ENCODE measurements at regions not wholly inside any gene's neighbourhood (a gene's known extent, or its start where the extent isn't known, plus 50 kb on each side); places are given as distances from the start of the nearest gene placed in this dataset.

DNA sequence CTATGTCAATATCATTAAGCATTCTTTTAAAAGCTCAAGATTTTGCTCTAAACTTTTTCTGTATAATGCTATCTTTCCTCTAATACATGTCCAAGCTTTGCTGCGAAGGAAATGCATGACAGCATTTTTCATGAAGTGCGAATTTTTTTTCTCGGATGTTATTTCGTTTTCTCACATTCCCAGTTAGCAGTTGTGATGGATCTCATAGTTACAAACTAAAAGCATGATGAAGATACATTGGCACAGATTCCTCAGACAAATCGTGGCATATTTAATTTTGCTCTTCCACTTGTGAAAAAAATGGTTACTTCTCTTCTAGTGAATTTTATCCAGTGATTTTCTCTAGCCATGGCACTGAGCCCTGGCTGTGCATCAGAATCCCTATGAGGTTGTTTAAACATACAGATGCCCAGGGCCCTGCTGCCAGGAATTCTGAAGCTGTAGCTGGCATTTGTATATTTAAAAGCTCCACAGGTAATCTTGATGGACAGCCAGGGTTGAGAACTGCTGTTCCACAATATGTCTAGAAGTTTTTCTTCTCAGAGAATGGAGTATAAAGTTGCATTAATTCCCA is 299.8 kb upstream of the NEBL start:
- DNase-seq = no peak

DNA sequence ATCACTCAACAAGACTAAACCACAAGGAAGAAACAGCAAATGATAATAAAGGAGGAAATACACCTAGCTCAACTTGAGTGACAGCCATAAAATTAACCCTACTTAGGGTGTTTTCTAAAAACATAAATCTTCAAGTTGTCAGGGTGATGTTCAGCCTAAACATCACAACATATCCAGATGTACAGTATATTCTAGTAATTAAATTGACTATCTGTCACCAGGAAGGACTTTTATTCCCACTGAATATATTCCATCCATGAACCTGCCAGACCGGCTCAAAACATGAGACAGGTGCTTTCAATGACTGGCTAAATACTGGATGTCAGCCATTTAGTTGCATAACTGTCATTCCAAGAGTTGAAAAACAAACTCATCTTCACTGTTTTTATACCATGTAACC is 298.1 kb upstream of the NEBL start:
- no peak for DNase-seq

DNA sequence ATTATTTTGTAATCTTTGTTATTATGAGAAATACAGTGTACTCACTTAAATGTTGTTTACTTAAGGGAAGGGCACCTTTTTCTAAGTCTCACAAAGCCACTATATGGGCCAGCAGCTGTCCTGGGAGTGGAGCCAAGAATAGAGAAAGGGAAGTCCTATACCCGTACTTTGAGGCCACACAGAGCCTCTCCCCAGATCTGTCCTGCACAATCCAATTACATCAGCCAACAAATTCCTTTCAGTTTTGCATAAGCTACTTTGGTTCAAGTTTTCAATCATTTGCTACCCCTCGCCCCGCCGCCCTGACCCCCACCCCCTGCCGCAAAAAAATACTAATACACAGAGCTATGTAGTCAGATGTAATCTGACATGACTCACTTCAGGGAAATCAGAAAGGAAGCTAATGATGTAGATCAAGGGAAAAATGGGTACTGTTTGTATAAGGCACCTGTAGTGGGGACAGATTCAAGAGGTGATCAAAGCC is 297.4 kb upstream of the NEBL start:
- no peak for DNase-seq

DNA sequence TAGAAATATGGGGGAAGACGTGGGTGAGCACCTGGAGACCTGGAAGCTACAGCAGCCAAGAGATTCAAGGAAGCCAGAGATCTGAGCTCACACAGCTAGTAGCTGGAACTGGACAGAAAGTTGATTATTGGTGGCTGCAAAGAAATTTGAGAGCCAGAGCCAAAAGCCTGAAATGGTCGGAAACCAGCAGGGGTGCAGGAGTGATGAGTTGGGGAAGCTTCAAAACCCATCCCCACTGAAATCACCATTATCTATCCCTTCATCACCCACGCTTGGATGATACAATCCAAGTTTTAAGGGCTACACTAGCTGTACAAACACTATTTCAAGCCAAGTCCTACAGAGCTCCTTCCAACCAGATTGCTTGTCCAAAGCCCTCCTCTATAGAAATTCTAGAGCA is 296.1 kb upstream of the NEBL start:
- DNase-seq = no peak

DNA sequence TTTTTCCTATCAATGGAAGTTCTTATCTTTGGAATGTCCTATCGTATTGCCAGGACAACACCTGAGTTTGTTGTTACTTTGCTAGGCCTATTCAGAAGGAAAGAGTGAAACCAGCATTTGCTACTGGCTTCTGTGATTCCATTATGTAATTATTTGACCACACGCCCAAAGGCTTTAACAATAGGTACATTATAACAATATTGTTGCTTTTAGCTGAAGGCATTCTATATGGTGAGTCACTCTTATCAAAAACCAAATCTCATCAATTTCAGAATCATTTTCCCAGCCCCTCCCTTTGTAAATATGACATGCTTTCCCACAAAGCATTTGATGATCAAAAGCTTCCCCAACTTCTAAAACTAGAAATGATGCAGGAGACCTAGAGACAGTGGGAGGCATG is 294.4 kb upstream of the NEBL start:
- no peak for DNase-seq

DNA sequence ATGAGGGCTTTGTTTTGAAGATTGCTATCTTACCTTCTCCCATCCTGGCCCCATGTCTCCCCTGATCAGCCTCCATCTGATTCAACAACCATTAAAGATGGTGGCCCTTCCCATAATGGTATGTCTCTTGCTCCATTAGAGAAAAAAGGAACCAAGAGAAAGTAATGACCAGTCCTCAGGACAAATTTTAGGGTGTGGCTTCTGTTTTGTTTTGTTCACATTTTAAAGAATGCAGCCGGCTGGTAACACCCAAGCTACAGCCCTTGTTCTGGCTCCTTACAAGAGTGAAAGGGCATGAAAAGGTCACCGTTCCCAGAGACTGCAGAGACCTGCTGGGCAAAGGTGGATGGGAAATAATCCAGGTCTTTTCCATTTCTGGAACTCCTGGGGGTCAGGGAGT is 287.9 kb upstream of the NEBL start:
- DNase-seq = no peak

DNA sequence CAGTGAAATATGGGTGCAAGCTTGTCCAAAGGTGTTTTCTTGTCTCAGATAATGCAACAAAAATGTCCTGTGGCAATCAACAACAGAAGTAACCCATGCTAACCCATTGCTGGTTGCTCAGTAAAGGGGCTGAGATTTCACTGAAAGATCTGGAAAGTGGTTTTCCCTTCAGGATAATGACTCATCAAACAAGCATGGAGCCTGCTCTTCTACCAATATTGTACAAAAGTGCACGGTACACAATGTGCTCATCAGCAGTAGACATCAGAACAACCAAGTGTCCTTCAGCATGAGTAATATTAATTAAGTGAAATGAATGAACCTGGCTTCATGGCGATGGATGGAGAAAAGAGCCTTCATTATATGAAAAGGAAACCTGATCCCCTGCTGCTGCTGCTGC is 287.1 kb upstream of the NEBL start:
- no peak for DNase-seq

DNA sequence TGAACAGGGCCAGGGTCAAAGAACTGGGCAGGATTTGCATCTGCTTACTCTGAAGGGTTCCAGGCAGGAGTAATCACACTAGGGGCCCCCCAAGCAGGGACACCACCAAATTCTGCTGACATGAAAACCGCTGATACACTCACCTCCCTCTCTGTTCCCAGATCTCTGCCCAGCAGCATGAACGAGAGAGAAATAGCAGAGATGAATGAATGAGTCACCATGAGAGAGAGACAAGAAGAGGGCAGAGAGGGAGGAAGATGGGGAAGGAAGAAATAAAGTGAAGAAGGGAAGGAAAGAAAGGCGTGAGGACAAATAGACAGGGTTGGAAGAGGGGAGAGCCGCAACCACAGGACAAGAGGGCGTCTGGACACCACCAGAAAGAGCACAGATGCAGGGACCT is 285.9 kb upstream of the NEBL start:
- no peak for DNase-seq

DNA sequence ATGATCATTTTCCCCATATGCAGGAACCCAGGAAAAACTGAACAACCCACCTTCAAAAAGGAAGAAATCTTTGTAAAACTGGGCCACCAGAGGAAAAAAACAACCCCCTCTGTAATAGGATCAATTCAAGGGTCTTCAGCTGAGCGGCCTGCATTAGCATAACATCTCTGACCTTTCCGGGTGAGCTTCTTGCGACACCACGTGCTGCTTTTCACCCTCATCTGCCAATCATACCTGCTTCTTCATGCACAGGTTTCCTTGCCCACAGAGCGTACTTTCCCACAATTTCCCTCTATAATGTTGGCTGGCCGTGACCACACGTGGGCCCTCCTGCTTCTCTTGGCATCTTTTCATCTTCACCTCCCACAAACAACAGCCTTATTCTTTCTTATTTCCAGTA is 284.3 kb upstream of the NEBL start:
- no peak for DNase-seq

DNA sequence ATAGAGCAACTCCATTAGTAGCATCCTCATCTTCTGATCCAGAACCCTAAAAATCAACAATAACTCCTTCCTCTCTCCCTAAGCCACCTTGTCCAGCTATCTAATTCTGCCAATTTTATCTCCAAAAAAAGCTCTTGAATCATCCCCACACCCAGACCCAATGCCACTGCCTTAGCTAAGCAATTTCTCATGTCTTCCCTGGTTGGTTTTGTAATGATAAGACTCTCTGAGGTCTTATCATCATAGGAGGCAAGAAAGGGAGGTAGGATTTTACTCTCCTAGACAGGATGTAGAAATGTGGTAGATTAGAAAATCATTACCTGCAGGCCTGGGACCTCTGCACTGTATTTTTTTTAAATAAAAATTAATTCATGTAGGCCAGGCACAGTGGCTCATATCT is 283.5 kb upstream of the NEBL start:
- no peak for DNase-seq

DNA sequence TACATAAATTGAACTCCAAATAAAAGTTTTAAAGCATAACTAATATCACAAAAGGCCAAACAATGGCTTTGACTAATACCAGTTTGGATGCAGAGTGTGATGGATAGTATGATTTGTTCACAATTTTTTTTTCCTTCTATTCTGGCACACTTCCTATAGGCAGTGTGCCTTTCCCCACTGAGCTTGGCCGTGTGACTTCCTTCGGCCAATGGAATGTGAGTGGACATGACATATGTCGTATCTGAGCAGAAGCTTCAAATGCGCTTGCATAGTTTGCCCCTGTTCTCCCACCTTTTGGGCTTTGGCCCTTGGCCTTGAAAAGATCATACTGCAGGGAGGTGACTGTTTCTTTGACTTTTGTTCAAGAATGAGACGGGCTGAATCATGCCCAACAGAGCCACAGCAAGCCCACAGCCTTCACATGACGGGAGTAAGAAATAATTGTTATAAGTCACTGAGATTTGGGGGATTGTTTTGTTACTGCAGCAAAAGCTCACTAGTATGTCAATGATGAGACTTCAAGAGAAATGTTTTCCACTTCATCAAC is 279.9 kb upstream of the NEBL start:
- no peak for DNase-seq

DNA sequence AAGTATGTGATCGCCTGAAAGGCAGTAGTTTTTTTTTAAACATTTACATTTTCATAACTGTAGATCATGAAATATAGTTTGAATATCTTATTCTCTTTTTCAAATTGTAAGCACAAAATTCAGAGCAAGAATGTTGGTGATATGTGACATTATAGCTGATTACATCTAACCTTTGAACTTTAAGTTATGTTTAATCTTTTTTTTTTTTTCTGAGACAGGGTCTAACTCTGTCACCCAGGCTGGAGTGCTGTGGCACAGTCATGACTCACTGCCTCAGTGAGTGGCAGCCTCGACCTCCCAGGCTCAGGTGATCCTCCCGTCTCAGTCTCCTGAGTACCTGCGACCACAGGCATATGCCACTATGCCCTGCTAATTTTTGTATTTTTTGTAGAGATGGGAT is 278.7 kb upstream of the NEBL start:
- DNase-seq = no peak

DNA sequence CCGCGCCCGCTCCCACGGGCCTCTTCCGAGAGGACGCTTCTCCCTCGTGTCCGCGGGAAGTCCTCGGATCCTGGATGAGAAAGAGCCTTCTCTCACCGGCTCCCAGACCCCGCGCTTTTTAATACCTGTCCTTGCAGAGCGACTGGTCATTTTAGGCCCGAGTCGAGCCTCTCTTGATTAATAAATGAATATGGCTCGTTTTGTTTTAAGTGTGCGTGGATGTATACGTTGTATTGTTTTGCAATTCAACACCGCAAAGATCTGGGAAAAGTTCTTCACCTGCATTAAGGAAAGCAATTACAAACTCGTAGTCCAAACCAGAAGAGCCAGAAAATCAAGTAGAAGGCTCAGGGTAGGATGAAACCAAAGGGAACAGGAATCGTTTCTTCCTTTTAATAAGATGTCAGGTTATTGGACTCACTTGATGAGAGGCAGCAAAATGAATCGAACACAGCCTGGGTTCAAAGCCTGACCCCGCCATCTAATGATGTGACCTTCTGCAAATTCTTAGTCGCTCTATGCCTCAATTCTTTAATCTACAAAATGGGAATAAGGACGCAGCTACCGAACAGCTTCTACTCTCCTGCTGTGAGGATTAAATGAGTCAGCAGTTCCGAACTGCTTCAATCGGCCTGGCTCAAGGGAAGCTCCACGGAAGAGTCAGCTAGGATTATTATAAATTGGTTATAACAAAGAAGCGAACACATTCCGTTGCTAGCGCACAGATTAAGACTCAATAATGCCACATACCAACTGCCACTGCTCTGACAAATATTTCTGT is 277.8 kb upstream of the NEBL start:
- DNase-seq = peak in 1 of 2 experiments; percentile 2

DNA sequence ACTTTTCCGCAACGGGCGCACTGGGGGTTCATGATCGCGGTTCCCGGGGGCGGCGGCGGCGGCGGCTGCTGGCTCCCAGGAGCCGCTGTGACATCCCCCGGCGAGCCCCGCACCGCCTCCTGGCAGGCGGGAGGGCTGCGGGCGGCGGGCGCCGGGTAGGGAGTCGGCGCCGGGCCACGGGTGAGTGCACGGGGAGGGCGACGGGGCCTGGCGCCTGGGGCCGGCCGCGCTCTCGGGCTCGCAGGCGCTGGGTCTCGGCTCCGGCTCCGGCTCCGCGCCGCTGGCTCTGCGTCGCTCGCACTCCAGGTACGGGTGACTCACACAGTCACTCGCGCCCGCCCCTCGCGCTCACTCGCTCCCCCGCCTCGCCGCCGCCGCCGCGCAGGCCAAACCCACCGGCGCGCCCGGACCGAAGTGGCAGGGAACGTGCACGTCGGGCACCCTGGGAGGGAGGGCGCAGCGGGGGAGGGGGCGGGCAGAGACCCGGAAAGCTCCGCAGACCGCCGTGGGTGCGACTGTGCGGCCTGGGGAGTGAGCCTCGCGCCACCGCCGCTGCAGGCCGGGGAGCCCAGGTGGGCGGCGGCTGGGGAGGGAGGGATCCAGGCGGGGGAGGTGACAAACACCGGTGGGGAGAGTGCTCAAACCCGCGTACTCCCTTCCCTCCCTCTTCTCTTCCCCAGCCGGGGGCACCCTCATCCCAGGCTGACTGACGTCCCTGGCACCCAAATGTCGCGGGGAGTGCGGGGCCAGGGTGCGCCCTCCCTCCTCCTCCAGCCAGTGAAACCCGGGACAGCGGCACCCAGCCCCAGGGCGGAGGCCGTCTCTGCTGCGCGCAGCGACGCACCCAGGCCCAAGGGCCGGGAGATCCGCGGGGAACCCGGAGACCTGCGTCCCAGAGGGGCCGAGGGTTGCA is 276.9 kb upstream of the NEBL start:
- DNase-seq = peak in 1 of 2 experiments; percentile 8

DNA sequence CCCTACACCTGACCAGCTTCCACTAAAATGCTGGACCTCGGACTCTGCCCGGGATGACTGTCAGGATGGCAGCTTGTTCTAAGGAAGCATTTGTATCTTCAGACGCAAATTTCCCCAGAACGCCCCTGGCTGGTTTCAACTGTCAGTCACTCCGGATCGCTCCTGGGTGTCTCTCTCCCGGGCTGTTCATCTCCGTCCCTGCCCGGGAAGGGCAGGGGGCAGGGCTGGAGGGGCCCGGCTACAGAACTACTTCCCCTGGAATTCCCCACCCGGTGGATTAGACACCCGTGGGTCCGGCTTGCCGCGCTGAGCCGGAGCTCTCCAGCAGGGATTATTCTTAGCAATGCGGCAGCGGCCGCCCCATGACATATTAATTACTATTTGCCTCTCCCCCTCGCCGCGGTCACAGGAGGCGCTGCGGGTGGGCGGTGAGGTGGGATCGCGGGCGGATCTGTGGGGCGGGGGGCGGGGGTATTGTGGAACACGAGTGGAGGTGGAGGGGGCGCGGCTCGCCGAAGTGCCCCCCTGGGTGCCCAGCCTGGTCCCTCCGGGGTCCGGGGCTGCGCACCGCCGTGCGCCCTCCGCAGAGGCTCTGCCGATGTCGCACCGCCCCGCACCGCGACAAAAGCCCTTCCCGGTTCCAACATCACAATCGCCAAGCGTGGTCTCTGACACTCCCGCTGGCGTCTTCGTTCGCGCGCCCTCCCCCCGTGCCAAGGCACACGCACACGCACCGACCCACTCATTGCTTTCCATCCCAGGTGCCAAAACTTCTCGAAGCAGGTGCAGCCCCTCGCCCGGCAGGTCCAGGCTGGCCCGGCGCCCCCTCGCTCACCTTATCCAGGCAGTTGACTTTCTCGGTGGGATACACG is 276.1 kb upstream of the NEBL start:
- DNase-seq = peak in 1 of 2 experiments; percentile 27

DNA sequence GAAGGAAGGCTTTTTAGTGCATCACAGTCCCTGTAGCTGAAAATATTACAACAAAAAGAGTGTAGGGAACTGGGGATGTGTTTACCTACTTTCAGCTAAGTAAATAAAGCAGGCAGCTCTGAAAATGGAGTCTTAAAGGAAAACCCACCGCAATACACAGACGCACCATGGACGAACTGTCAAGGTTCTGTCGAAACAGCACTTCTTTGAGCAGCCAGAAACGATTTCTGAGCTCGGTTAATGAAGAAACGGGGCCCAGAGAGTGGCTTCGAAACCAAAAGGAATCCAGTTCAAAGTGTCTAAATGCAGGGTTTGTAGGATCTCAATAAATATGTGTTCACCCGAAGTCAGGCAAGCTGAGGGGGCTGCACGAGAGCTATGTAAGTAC is 275.4 kb upstream of the NEBL start:
- no peak for DNase-seq

DNA sequence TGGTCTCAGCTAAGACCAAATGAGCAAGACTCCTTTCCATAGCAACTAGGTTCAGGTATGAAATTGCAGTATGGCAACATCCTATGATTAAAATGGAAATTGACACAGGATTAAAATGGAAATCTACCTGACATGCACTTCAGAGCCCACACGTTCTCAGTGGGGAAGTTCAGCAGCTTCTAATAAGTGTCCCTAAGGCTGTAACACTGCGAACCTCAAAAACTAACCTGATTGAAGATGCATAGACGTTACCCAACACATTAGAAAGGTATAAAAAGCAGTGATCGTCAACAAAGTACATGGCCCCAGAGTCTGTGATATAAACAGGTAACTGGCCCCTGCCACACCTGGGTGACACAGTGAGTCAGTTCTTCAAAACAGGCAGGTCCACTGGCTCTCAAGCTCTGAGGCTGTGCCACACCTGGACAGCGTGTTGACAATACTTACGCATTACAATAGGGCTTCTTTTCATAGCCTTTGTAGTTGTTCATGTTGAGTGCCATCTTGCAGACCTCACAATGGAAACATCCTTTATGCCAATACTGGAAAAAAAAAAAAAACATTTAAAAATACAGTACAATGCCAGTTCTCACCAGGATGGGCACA is 274.9 kb upstream of the NEBL start:
- no peak for DNase-seq

DNA sequence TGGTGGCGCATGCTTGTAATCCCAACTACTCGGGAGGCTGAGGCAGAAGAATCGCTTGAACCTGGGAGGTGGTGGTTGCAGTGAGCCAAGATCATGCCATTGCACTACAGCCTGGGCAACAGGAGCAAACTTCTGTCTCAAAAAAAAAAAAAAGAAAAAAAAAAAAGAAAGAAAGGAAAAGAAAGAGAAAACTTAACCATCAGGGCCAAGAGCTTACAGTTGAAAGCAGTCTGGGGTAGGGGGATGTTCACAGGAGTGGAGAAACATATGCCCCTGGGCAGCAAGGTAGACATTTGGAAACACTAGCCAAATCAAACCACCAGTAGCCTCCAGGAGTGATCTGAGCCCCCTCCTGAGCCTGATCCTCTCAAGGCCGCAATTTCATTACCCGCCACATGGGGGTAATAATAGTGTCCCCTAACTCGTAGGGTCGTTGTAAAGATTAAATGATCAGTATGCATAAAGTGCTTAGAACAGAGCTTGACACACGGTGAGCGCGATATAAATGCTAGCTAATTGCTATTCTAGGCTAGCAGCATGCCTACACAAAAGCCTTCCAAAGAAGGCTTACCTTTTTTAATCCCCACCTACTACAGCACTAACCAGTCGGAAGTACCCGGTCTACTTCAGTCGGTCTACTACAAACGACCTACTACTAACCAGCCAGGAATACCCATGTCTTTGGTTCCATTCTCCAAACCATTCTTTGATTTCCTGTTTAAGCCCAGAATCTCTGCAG is 274.3 kb upstream of the NEBL start:
- no peak for DNase-seq

DNA sequence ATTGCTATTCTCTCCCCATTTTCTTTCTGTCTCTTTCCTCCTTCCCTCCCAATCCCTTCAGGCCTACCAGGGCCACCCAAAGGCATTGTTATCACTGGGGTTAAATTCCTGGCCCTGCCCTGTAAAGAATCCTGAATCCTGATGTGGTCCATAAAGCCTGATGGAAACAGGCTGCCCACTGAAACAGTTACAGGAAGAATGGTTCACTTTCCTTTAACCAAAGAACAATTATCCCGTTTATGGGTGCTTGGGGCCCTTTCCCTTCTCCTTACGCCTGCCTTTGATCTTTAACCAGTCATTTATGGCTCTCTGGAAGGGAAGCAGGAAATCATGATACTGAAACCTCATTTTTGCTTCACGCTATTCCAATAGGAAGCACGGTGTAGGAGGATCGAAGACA is 273.1 kb upstream of the NEBL start:
- no peak for DNase-seq

DNA sequence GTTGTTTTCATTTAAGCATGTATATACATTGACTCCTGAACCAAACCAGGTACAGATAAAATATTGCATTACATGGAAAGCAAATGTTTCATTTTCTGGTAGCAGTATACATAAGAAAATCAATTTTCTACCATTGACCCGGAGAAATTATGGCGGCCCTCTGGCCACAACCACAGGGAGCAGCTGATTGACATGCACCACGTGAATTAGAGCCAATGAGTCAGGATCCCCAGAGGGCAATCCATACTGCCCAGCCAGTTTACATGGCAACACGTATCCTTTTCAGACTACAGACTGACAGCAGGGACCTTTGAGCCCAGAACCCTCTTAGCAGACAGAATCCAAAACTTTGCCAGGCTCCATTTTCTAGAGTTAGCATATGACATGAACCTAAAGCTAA is 272.2 kb upstream of the NEBL start:
- DNase-seq = no peak

DNA sequence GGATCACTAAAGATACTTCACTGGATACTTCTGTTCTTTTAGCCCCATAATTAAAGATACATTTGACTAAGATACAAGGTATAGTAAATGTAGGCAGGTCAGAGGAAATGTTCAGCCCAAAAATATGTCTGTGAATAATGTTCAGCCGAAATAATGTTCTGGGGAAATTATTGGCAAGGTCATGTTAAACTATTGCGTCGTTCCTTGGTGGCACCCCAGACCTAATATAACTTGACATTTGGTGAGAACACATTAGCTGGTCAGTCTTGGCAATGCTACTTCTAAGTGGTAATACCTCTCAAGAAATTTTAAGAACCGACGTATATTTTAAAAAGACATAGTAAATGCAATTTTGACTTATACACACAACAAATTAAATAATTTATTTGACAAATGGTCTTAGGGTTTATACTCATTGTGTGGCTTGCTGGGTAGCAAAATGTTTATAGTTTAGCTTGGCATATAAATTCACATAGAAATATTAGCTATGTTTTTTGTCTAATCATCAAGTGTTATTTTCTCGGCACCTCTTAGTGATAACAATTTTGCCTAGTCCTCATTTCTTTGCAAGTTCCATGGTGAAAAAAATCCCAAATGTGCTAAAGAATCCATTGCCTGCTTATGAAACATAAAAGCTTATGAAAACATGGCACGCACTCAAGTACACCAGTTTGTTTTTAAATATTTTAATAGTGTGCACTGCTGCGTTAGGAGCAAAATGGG is 270.3 kb upstream of the NEBL start:
- DNase-seq = no peak

Data from NCI-H524 (cell line).